Upper lobe of right lung (tissue), 1 donor: ENCODE measurements at regions not wholly inside any gene's neighbourhood (a gene's known extent, or its start where the extent isn't known, plus 50 kb on each side); places are given as distances from the start of the nearest gene placed in this dataset.

Experiments used
- ATAC-seq: fragments of 200-7000 bp; cut with Tn5 transposase; one replicate; pipeline ENCODE4 v1.9.1; 2020; ENCODE audit warnings: mild to moderate bottlenecking, moderate library complexity
- DNase-seq: peaks from one replicate; pipeline ENCODE4 v3.0.0-alpha.2; 2020
- H3K27ac ChIP-seq: fragments of 200-600 bp; one replicate; pipeline ENCODE4 v1.8.0; 2022
- H3K27me3 ChIP-seq: fragments of 200-600 bp; one replicate; pipeline ENCODE4 v1.8.0; 2022; ENCODE audit warnings: mild to moderate bottlenecking
- H3K36me3 ChIP-seq: fragments of 200-600 bp; one replicate; pipeline ENCODE4 v1.8.0; 2022
- H3K4me1 ChIP-seq: fragments of 200-600 bp; one replicate; pipeline ENCODE4 v1.8.0; 2022
- H3K4me3 ChIP-seq: fragments of 200-600 bp; one replicate; pipeline ENCODE4 v1.8.0; 2022; ENCODE audit warnings: mild to moderate bottlenecking
- H3K9me3 ChIP-seq: fragments of 200-600 bp; one replicate; pipeline ENCODE4 v1.8.0; 2022
- intact Hi-C: fragments of 100-400 bp; cut with DNase I; formaldehyde crosslinking; loops from one replicate; pipeline ENCODE4 v1.11.0; 2022
- TF ChIP-seq, protein P1 (sequence below): fragments of 200-600 bp; IDR thresholded peaks from one replicate; pipeline ENCODE4 v1.8.0; 2022; ENCODE audit warnings: antibody characterized with exemption
- donor health status: DM: no; HTN: yes; CAD: no; lungs with severe emphysema.

- H3K27ac ChIP-seq, result no peak overlapping the region
- no peaks in the 10 kb centered on the region for H3K4me1 ChIP-seq
- H3K27me3 ChIP-seq, result no peaks in the 10 kb centered on the region
- intact Hi-C loops, result no loop called here
- DNase-seq (no peak), ATAC-seq (no peak)
- TF ChIP-seq, protein P1, sequence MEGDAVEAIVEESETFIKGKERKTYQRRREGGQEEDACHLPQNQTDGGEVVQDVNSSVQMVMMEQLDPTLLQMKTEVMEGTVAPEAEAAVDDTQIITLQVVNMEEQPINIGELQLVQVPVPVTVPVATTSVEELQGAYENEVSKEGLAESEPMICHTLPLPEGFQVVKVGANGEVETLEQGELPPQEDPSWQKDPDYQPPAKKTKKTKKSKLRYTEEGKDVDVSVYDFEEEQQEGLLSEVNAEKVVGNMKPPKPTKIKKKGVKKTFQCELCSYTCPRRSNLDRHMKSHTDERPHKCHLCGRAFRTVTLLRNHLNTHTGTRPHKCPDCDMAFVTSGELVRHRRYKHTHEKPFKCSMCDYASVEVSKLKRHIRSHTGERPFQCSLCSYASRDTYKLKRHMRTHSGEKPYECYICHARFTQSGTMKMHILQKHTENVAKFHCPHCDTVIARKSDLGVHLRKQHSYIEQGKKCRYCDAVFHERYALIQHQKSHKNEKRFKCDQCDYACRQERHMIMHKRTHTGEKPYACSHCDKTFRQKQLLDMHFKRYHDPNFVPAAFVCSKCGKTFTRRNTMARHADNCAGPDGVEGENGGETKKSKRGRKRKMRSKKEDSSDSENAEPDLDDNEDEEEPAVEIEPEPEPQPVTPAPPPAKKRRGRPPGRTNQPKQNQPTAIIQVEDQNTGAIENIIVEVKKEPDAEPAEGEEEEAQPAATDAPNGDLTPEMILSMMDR, result no peak
- no peaks in the 10 kb centered on the region for H3K36me3 ChIP-seq
- H3K9me3 ChIP-seq, result no peaks in the 10 kb centered on the region
- H3K4me3 ChIP-seq, result no peak overlapping the region
Observed at GRCh38 chr10:111440501-111440900, 363.7 kb downstream of the ADRA2A start.

GRCh38 chr10:111445667-111446066 is 368.8 kb downstream of the ADRA2A start:
- DNase-seq (no peak), ATAC-seq (no peak)
- Histone ChIP-seq H3K4me3 (no peak overlapping the region), H3K9me3 (no peaks in the 10 kb centered on the region), H3K27ac (no peak overlapping the region), H3K36me3 (no peaks in the 10 kb centered on the region), H3K27me3 (no peaks in the 10 kb centered on the region), H3K4me1 (no peaks in the 10 kb centered on the region)
- intact Hi-C loops, result no loop called here
- TF ChIP-seq, protein P1, result no peak

- no peak overlapping the region for H3K4me3 ChIP-seq
- no peak overlapping the region for H3K27ac ChIP-seq
- H3K4me1 ChIP-seq, result no peaks in the 10 kb centered on the region
- TF ChIP-seq, protein P1, result no peak
- intact Hi-C loops, result no loop called here
- no peaks in the 10 kb centered on the region for H3K9me3 ChIP-seq
- ATAC-seq (no peak), DNase-seq (no peak)
- H3K36me3 ChIP-seq, result no peaks in the 10 kb centered on the region
- no peaks in the 10 kb centered on the region for H3K27me3 ChIP-seq
Observed at GRCh38 chr10:111446966-111447365, 370.1 kb downstream of the ADRA2A start.

GRCh38 chr10:111452153-111452552 is 375.3 kb downstream of the ADRA2A start:
- ATAC-seq (no peak), DNase-seq (no peak)
- intact Hi-C loops, result no loop called here
- H3K27ac ChIP-seq, result no peak overlapping the region
- H3K36me3 ChIP-seq, result no peaks in the 10 kb centered on the region
- H3K9me3 ChIP-seq, result no peaks in the 10 kb centered on the region
- TF ChIP-seq, protein P1, result no peak
- H3K4me1 ChIP-seq, result peaks cover 5% of the 10 kb centered on the region
- no peaks in the 10 kb centered on the region for H3K27me3 ChIP-seq
- no peak overlapping the region for H3K4me3 ChIP-seq

DNA sequence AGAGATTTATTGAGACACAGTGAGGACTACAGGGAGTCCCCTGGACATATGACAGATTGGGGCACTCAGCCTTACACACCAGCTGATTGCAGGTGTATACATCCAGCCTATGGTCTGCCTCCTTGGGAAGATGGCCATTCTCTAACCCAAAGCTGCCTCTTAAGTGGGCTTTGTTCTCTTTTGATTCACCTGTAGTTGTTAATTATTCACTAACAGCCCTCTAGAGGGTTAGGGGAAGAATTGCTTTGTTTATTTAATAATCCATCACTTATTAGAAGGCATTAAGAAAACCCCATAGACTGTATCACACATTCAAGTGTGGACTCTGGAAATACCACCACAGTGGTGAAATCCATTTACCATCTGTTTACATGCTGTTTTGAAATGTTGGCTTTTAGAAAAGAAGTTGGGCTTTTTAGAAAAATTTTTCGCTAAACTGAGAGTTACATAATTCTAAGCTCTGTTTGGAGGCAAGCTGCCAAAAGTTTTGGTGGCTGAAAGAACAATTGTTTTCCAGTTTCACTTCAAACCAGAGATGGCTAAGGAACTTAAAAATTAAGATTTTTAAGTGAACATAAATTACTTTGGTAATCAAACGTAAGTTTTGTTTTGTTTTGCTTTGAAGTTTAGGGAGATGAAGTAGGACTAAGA is 379.1 kb downstream of the ADRA2A start:
- H3K9me3 ChIP-seq, result no peaks in the 10 kb centered on the region
- H3K27me3 ChIP-seq, result no peaks in the 10 kb centered on the region
- H3K4me1 ChIP-seq, result peaks cover 5% of the 10 kb centered on the region
- H3K4me3 ChIP-seq, result no peak overlapping the region
- intact Hi-C loops, result no loop called here
- TF ChIP-seq, protein P1, result no peak
- ATAC-seq, result no peak
- no peaks in the 10 kb centered on the region for H3K36me3 ChIP-seq
- no peak overlapping the region for H3K27ac ChIP-seq
- no peak for DNase-seq

DNA sequence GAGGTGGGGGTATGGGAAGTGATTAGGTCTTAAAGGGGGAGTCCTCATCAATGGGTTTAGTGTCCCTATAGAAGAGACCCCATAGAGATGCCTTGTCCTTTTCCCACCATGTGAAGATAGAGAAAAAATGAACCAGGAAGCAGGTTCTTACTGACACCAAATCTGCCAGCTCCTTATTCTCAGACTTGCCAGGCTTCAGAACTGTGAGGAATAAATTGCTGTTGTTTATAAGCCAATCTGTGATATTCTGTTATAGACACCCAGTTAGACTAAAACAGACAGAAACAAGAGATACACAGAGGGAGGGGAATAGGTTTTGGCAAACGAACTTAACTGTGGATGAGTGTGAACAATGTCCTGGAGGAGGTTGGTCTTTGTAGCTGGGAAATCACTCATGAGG is 381.4 kb downstream of the ADRA2A start:
- TF ChIP-seq, protein P1, result no peak
- H3K9me3 ChIP-seq, result no peaks in the 10 kb centered on the region
- intact Hi-C loops, result no loop called here
- H3K27me3 ChIP-seq, result no peaks in the 10 kb centered on the region
- peaks cover 5% of the 10 kb centered on the region for H3K4me1 ChIP-seq
- no peak for ATAC-seq
- no peak for DNase-seq
- no peak overlapping the region for H3K4me3 ChIP-seq
- no peaks in the 10 kb centered on the region for H3K36me3 ChIP-seq
- no peak overlapping the region for H3K27ac ChIP-seq
